OCI-LY7 (cell line): ENCODE measurements at regions not wholly inside any gene's neighbourhood (a gene's known extent, or its start where the extent isn't known, plus 50 kb on each side); places are given as distances from the start of the nearest gene placed in this dataset.

Experiments
- BruUV-seq: library from RNA; stranded (reverse); fragments of 400-500 nt; replicated peaks from 2 replicates; lab custom pipeline; 2021; lab: Mats Ljungman, UMichigan
- CTCF ChIA-PET: fragments of 300-600 bp; sonication (Branson Sonifier 250); formaldehyde crosslinking; loops from one replicate; lab custom pipeline; 2022; ENCODE audit warnings: antibody characterized with exemption; ENCODE audit not compliant: unreplicated experiment; lab: Charles Lee
- POLR2A ChIA-PET: fragments of 300-600 bp; sonication (Branson Sonifier 250); formaldehyde crosslinking; loops from one replicate; lab custom pipeline; 2022; ENCODE audit warnings: antibody characterized with exemption; lab: Charles Lee
- DNase-seq: peaks from one replicate; pipeline ENCODE4 v3.0.0-alpha.2; 2015; ENCODE audit warnings: low spot score
- H2AFZ ChIP-seq: fragments of 200-600 bp; sonication (generic), shearing (Covaris generic); 2 replicates; pipeline ENCODE4 v1.6.1; 2014; ENCODE audit warnings: mild to moderate bottlenecking, antibody characterized with exemption, low read length, moderate library complexity
- H3K27ac ChIP-seq: fragments of 200-600 bp; sonication (generic); 2 replicates; pipeline ENCODE4 v1.5.1; 2014; ENCODE audit warnings: mixed run types, low read depth, mild to moderate bottlenecking, moderate library complexity, low read length, inconsistent platforms; ENCODE audit not compliant: poor library complexity, severe bottlenecking
- H3K36me3 ChIP-seq: fragments of 200-600 bp; sonication (generic); 2 replicates; pipeline ENCODE4 v1.6.1; 2014; ENCODE audit warnings: mild to moderate bottlenecking, antibody characterized with exemption, low read length, moderate library complexity, mixed read lengths; ENCODE audit not compliant: insufficient read depth
- H3K4me1 ChIP-seq: fragments of 200-600 bp; sonication (generic); 2 replicates; pipeline ENCODE4 v1.5.1; 2014; ENCODE audit warnings: mild to moderate bottlenecking, low read length; ENCODE audit not compliant: insufficient read depth, poor library complexity, severe bottlenecking
- H3K4me2 ChIP-seq: fragments of 200-600 bp; sonication (generic); 2 replicates; pipeline ENCODE4 v1.6.1; 2014; ENCODE audit warnings: mild to moderate bottlenecking, low read length
- H3K4me3 ChIP-seq: fragments of 200-600 bp; sonication (generic); 2 replicates; pipeline ENCODE4 v1.5.1; 2014; ENCODE audit warnings: mild to moderate bottlenecking, low read depth, low read length; ENCODE audit not compliant: poor library complexity, severe bottlenecking
- H3K79me2 ChIP-seq: fragments of 200-600 bp; sonication (generic); 2 replicates; pipeline ENCODE4 v1.6.1; 2016; ENCODE audit warnings: low read depth, mild to moderate bottlenecking, low read length, moderate library complexity, mixed read lengths; ENCODE audit not compliant: insufficient read depth
- H3K9me2 ChIP-seq: fragments of 200-600 bp; sonication (generic); 2 replicates; pipeline ENCODE4 v1.6.1; 2016; ENCODE audit warnings: mild to moderate bottlenecking, low read length, mixed read lengths; ENCODE audit not compliant: insufficient read depth
- H3K9me3 ChIP-seq: fragments of 200-600 bp; sonication (generic); 2 replicates; pipeline ENCODE4 v1.6.1; 2014; ENCODE audit warnings: mild to moderate bottlenecking, mixed run types, low read length, mixed read lengths
- H4K20me1 ChIP-seq: fragments of 200-600 bp; sonication (generic); 2 replicates; pipeline ENCODE4 v1.6.1; 2014; ENCODE audit warnings: mild to moderate bottlenecking, antibody characterized with exemption, low read length, moderate library complexity, mixed read lengths; ENCODE audit not compliant: insufficient read depth
- CTCF ChIP-seq: fragments of 200-600 bp; sonication (generic); conservative IDR thresholded peaks from 2 replicates; pipeline ENCODE4 v1.5.1; 2014; ENCODE audit warnings: mild to moderate bottlenecking, antibody characterized with exemption, low read length, moderate library complexity, mixed read lengths
- EZH2phosphoT487 ChIP-seq: fragments of 200-600 bp; sonication (generic); IDR thresholded peaks from 2 replicates; pipeline ENCODE4 v1.6.1; 2018; ENCODE audit warnings: low read depth, borderline replicate concordance, mild to moderate bottlenecking, mixed run types, antibody characterized with exemption, low read length, moderate library complexity, mixed read lengths
- intact Hi-C: fragments of 100-400 bp; cut with micrococcal nuclease; formaldehyde crosslinking; loops from one replicate; pipeline ENCODE4 v1.10.0; 2022; ENCODE audit not compliant: unreplicated experiment

- no peaks in the 10 kb centered on the region for H3K36me3 ChIP-seq
- no peak for DNase-seq
- no peak overlapping the region for H3K4me3 ChIP-seq
- H3K9me2 ChIP-seq = no peaks in the 10 kb centered on the region
- CTCF ChIA-PET = no interaction called here
- no peaks in the 10 kb centered on the region for H4K20me1 ChIP-seq
- no peaks in the 10 kb centered on the region for H3K79me2 ChIP-seq
- intact Hi-C loops = no loop called here
- TF ChIP-seq EZH2phosphoT487 (no peak), CTCF (no peak)
- POLR2A ChIA-PET = no interaction called here
- H3K9me3 ChIP-seq = no peaks in the 10 kb centered on the region
- H3K27ac ChIP-seq = no peak overlapping the region
- BruUV-seq = no TSS peak
- H3K4me1 ChIP-seq = no peaks in the 10 kb centered on the region
- H3K4me2 ChIP-seq = no peak overlapping the region
- no peak overlapping the region for H2AFZ ChIP-seq
These were observed 262.7 kb downstream of the KCNRG start for GRCh38 chr13:50277906-50278305.

- Histone ChIP-seq H3K4me2 (no peak overlapping the region), H3K9me2 (no peaks in the 10 kb centered on the region), H3K4me1 (peaks cover 14% of the 10 kb centered on the region), H3K4me3 (no peak overlapping the region), H3K9me3 (no peaks in the 10 kb centered on the region), H3K36me3 (no peaks in the 10 kb centered on the region), H4K20me1 (no peaks in the 10 kb centered on the region), H3K27ac (no peak overlapping the region), H2AFZ (no peak overlapping the region), H3K79me2 (no peaks in the 10 kb centered on the region)
- no TSS peak for BruUV-seq
- ChIA-PET CTCF (no interaction called here), POLR2A (interaction anchor here (0.5 to 1.1 kb wide), 4 partner anchors 27 to 262 kb away, joined by 3 read pairs; no protein-coding TSS in a partner anchor)
- intact Hi-C loops = no loop called here
- TF ChIP-seq CTCF (no peak), EZH2phosphoT487 (no peak)
- DNase-seq = no peak
These were observed 265.2 kb downstream of the KCNRG start for GRCh38 chr13:50280441-50280937.

DNA sequence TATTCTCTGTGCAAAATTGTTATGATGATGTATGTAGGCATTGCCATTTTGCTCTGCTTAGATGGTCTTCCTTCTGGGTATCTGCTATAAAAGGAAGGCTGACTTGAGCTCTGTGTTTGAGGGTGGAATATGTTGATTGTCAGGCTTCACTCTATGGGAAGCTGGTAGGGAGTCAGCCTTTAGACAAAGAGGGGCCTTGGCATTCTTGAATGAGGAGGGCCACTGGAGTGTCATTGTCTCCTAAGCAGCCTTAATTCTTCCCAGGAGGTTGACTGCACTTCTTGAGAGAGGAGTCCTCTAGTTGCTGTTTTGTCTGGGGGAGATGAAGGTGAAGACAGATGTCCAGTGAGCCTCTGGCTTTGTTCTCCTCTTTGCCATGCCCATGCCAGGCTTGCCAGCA, 266.8 kb downstream of the KCNRG start:
- no peaks in the 10 kb centered on the region for H3K79me2 ChIP-seq
- H3K4me2 ChIP-seq = no peak overlapping the region
- no peak overlapping the region for H3K4me3 ChIP-seq
- POLR2A ChIA-PET = no interaction called here
- DNase-seq = no peak
- CTCF ChIA-PET = no interaction called here
- H3K36me3 ChIP-seq = no peaks in the 10 kb centered on the region
- BruUV-seq = no TSS peak
- H3K4me1 ChIP-seq = peaks cover 16% of the 10 kb centered on the region
- no peaks in the 10 kb centered on the region for H4K20me1 ChIP-seq
- intact Hi-C loops = no loop called here
- TF ChIP-seq CTCF (no peak), EZH2phosphoT487 (no peak)
- H3K27ac ChIP-seq = no peak overlapping the region
- H3K9me3 ChIP-seq = no peaks in the 10 kb centered on the region
- no peak overlapping the region for H2AFZ ChIP-seq
- H3K9me2 ChIP-seq = no peaks in the 10 kb centered on the region
